Cardiac fibroblast (primary cell): ENCODE measurements at regions not wholly inside any gene's neighbourhood (a gene's known extent, or its start where the extent isn't known, plus 50 kb on each side); places are given as distances from the start of the nearest gene placed in this dataset.
"Not testable (repeated sequence)": the region's sequence is repeated elsewhere in the genome, so short reads cannot be mapped to it uniquely, and the experiment has no call there.

Experiments used
- DNase-seq, 2 donors: peaks; one replicate each; pipeline versions ENCODE4 v3.0.0 to v3.0.0-alpha.2; 2010; ENCODE audit warnings: low read depth in 2 of 2
- H3K4me3 ChIP-seq, 2 donors: replicated peaks in 1 of 2; 1 replicate in 1 of 2; 2 replicates in 1 of 2; pipeline ENCODE4 v1.5.1; 2011; ENCODE audit warnings: low read depth in 2 of 2, low read length in 2 of 2, mild to moderate bottlenecking in 2 of 2, moderate library complexity in 1 of 2
- CTCF ChIP-seq: IDR thresholded peaks from one replicate; pipeline ENCODE4 v1.5.1; 2011; ENCODE audit warnings: low read depth, mild to moderate bottlenecking, low read length, inconsistent platforms

- TF ChIP-seq CTCF = no peak
- no peak for DNase-seq
Measured at GRCh38 chr1:3996846-3997705, 97.0 kb upstream of the C1orf174 start.

GRCh38 chr1:3998086-3998485 is 98.0 kb upstream of the C1orf174 start:
- H3K4me3 ChIP-seq = no peak overlapping the region
- DNase-seq = no peak
- no peak for TF ChIP-seq CTCF

More at GRCh38 chr1:3996846-3997705, 97.0 kb upstream of the C1orf174 start:
- no peak overlapping the region for H3K4me3 ChIP-seq

- DNase-seq, H3K4me3 ChIP-seq: not testable (repeated sequence)
Measured at GRCh38 chr1:3999514-3999913, 99.4 kb upstream of the C1orf174 start.

DNA sequence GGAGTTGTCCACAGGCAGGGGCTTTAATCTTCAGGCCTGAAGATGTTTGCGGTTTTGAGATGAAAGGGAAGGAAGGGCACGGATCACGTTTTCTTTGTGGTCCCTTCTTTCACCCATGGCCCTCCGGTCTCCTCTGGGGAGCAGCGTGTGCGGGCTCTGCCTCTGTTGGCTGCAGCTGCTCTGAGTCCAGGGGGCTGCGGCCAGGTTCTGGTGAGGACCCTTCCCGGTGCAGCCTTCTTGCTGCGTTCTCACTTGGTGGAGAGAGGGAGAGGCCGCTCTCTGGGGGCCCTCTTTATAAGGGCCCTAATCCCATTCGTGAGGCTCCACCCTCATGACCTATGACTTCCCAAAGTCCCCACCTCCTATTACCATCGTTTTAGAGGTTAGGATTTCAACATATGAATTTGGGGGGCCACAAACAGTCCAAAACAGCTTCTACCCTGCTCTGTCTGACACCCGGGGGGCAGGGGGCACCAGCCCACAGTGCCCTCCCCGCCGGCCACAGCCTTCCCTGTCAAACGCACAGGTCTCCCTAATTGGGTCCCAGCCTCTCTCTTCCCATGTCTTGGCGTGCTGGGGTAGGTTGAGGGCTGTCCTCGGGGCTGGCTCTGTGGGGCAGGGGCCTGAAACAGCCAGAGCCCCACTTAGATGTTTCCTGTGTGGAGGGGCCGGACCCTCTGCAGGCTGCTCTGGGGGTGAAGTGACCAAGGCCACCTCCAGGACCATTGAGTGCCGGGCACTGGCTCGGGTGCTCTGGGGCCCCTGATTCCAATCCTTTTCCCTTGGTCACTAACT is 100.1 kb upstream of the C1orf174 start:
- TF ChIP-seq CTCF = no peak
- no peak for DNase-seq
- no peak overlapping the region for H3K4me3 ChIP-seq

DNA sequence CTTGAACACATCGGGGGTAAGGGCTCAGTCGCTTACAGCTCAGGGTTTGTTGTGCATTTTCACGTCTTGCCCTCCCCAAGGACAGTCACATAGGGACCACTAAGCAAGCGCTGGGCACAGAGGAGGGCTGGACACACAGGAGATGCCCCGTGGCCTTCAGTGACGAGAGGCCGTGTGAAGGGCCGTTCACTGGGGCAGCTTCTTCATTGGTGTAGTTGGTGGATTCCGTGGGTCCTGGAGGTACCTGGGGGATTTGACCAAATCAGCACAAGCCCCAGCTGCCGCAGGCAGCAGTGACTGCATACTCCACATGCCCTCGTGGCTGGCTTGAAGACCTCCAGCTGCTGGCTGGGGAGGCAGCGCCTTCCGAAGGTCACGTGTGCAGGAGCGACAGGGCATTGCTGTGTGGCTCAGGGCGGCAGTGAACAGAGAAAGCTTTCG is 100.8 kb upstream of the C1orf174 start:
- no peak for DNase-seq
- TF ChIP-seq CTCF = no peak
- no peak overlapping the region for H3K4me3 ChIP-seq

DNA sequence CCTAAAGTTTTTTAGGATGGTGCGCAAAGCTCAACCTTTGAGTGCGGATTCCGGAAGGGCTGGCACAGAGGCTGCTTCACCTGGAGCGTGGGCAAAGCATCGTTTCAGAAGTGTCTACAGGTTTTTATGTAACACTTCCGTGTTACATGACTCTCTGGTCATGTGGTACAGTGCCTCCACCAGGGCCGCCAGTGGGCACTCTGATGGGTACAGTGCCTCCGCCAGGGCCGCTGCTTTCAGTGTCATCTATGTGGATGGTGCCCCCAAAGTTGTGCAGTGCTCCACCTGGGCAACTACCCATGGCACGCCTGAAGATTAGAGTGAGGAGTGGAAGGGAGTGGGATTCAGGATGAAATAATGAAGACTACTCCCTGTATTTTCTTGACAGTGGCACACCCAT is 101.4 kb upstream of the C1orf174 start:
- no peak for DNase-seq
- H3K4me3 ChIP-seq = no peak overlapping the region
- TF ChIP-seq CTCF = no peak

- no peak for TF ChIP-seq CTCF
- no peak overlapping the region for H3K4me3 ChIP-seq
- no peak for DNase-seq
Measured at GRCh38 chr1:4002061-4002521, 102.0 kb upstream of the C1orf174 start.
